Astrocyte of the spinal cord (primary cell): ENCODE measurements at regions not wholly inside any gene's neighbourhood (a gene's known extent, or its start where the extent isn't known, plus 50 kb on each side); places are given as distances from the start of the nearest gene placed in this dataset.

Experiments used
- DNase-seq: peaks from one replicate; pipeline ENCODE4 v3.0.0; 2011; ENCODE audit warnings: low read depth, low spot score
- H3K4me3 ChIP-seq: 2 replicates; pipeline ENCODE4 v1.5.1; 2011; ENCODE audit warnings: low read depth, mild to moderate bottlenecking, low read length, moderate library complexity
- in situ Hi-C: cut with HindIII; loops from 2 replicates; pipeline ENCODE4 v1.10.0; 2017; ENCODE audit warnings: low sequenced_read_pairs
- TF ChIP-seq, protein P1 (sequence below): IDR thresholded peaks from 2 replicates; pipeline ENCODE4 v1.5.1; 2012; ENCODE audit warnings: low read depth, mild to moderate bottlenecking, low read length, inconsistent platforms

DNA sequence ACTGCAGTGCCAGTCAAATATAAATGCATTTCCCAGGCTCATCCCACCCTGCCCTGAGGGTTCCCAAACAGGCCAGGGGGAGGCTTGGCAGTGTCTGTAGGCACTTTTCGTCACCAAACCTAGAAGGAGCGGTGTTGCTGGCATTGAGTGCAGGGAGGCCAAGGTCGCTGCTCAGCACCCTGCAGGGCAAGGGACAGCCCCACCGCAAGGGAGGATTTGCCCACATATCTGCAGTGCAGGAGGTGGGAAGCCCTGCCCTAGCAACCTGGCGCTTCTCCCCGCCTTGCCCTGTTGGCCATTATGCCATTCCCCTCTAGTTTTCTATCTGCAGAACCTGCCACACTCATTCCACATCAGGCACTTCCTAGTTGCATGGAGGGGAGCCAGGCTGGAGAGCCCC, 327.8 kb upstream of the ADCY2 start:
- TF ChIP-seq, protein P1, sequence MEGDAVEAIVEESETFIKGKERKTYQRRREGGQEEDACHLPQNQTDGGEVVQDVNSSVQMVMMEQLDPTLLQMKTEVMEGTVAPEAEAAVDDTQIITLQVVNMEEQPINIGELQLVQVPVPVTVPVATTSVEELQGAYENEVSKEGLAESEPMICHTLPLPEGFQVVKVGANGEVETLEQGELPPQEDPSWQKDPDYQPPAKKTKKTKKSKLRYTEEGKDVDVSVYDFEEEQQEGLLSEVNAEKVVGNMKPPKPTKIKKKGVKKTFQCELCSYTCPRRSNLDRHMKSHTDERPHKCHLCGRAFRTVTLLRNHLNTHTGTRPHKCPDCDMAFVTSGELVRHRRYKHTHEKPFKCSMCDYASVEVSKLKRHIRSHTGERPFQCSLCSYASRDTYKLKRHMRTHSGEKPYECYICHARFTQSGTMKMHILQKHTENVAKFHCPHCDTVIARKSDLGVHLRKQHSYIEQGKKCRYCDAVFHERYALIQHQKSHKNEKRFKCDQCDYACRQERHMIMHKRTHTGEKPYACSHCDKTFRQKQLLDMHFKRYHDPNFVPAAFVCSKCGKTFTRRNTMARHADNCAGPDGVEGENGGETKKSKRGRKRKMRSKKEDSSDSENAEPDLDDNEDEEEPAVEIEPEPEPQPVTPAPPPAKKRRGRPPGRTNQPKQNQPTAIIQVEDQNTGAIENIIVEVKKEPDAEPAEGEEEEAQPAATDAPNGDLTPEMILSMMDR, result no peak
- in situ Hi-C loops, result no loop called here
- no peak for DNase-seq
- H3K4me3 ChIP-seq, result no peak overlapping the region

DNA sequence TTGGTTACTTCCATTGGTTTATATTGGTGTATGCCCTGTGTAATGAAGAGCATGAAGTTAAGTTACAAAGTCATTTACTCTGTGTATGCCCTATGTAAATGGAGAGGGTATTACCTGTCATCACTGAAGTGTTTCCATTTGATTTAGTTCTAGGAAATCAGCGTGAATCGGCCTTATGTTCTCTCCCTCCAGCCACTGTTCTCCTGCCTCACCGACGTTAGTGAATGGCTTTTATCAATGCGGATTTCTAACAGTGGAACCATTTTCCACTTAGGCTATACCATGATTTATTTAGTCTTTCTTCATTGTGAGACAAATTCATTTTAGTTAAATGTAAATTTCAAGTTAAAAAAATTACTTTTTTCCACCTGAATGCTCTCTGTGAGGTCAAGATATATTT, 327.0 kb upstream of the ADCY2 start:
- DNase-seq, result no peak
- H3K4me3 ChIP-seq, result no peak overlapping the region
- in situ Hi-C loops, result no loop called here
- TF ChIP-seq, protein P1, result no peak

- TF ChIP-seq, protein P1, result no peak
- no peak for DNase-seq
- H3K4me3 ChIP-seq, result no peak overlapping the region
- in situ Hi-C loops, result no loop called here
These were observed 323.8 kb upstream of the ADCY2 start for GRCh38 chr5:7072188-7072587.

DNA sequence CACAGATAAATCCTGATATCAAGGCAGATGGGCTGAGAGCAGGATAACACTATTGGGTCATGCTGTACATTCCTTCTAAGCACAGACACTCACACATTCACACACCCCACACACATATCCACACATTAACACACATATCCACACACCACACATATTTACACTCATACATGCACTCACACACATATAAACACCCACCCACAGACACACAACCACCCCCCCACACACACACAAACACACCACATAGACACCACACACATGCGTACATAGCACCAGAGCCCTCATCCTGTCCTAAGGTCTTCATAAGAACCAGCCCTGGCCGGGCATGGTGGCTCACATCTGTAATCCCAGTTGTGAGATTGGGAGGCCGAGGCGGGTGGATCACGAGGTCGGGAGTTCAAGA, 322.3 kb upstream of the ADCY2 start:
- no peak for DNase-seq
- H3K4me3 ChIP-seq, result no peak overlapping the region
- in situ Hi-C loops, result no loop called here
- TF ChIP-seq, protein P1, result no peak

DNA sequence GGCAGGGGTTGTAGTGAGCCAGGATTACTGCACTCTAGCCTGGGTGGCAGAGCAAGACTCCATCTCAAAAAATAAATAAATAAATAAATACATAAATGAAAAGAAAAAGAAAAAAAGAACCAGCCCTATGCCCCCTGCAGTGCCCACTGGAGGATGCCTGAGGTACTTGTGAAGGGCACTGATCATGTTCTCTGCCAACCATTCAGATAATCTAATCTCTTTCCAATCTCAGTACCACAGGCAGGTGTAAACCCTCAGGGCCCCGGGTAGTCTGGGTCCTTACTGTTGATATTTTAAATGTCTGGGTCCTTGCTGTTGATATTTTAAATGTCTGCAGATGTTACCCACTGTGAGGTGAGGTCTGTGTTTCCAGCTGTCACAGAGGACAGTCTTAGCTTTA, 321.8 kb upstream of the ADCY2 start:
- TF ChIP-seq, protein P1, result no peak
- in situ Hi-C loops, result no loop called here
- no peak overlapping the region for H3K4me3 ChIP-seq

GRCh38 chr5:7075470-7075869, 320.5 kb upstream of the ADCY2 start:
- in situ Hi-C loops, result no loop called here
- no peak overlapping the region for H3K4me3 ChIP-seq
- TF ChIP-seq, protein P1, result no peak
- DNase-seq, result no peak

More for the DNA sequence above, 321.8 kb upstream of the ADCY2 start:
- no peak for DNase-seq

GRCh38 chr5:7078101-7078500, 317.8 kb upstream of the ADCY2 start:
- in situ Hi-C loops, result no loop called here
- no peak overlapping the region for H3K4me3 ChIP-seq
- DNase-seq, result no peak
- TF ChIP-seq, protein P1, result no peak
